Stomach (tissue), 4 donors: ENCODE measurements at regions not wholly inside any gene's neighbourhood (a gene's known extent, or its start where the extent isn't known, plus 50 kb on each side); places are given as distances from the start of the nearest gene placed in this dataset.

ENCODE experiments used
- POLR2AphosphoS5 ChIP-seq, 3 donors: sonication (generic); formaldehyde crosslinking; IDR thresholded peaks; one replicate each; pipeline ENCODE4 v1.6.1; 2016; ENCODE audit warnings: antibody characterized with exemption in 3 of 3
- TF ChIP-seq, protein P1 (sequence below), 7 experiments: fragments of 450-650 bp in 4 of 7; fragments of 200-600 bp in 3 of 7; sonication (generic) in 3 of 7; IDR thresholded peaks; one replicate each; pipeline ENCODE4 v1.5.1; 2016 to 2019; ENCODE audit warnings: antibody characterized with exemption in 7 of 7, control low read depth in 2 of 7, mild to moderate bottlenecking in 1 of 7

DNA sequence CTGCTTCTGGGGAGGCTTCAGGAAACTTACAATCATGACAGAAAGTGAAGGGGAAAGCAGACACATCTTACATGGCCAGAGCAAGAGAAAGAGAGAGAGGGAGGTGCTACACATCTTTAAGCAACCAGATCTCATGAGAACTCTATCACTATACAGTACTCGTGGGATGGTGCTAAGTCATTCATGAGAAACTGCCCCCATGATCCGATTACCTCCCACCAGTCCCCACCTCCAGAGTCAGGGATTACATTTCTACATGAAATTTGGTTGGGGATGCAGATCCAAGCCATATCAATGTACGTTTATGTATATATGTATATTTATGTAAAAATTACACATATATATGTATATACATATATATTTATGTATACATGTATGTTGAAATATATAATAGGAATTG lies 54.4 kb upstream of the CCDC112 start:
- TF ChIP-seq, protein P1, sequence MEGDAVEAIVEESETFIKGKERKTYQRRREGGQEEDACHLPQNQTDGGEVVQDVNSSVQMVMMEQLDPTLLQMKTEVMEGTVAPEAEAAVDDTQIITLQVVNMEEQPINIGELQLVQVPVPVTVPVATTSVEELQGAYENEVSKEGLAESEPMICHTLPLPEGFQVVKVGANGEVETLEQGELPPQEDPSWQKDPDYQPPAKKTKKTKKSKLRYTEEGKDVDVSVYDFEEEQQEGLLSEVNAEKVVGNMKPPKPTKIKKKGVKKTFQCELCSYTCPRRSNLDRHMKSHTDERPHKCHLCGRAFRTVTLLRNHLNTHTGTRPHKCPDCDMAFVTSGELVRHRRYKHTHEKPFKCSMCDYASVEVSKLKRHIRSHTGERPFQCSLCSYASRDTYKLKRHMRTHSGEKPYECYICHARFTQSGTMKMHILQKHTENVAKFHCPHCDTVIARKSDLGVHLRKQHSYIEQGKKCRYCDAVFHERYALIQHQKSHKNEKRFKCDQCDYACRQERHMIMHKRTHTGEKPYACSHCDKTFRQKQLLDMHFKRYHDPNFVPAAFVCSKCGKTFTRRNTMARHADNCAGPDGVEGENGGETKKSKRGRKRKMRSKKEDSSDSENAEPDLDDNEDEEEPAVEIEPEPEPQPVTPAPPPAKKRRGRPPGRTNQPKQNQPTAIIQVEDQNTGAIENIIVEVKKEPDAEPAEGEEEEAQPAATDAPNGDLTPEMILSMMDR (IDR thresholded peaks at IDR 0.05): no peak
- no peak for TF ChIP-seq POLR2AphosphoS5 (IDR thresholded peaks at IDR 0.05)
